ENCODE measurements at regions not wholly inside any gene's neighbourhood (a gene's known extent, or its start where the extent isn't known, plus 50 kb on each side); places are given as distances from the start of the nearest gene placed in this dataset.

DNA sequence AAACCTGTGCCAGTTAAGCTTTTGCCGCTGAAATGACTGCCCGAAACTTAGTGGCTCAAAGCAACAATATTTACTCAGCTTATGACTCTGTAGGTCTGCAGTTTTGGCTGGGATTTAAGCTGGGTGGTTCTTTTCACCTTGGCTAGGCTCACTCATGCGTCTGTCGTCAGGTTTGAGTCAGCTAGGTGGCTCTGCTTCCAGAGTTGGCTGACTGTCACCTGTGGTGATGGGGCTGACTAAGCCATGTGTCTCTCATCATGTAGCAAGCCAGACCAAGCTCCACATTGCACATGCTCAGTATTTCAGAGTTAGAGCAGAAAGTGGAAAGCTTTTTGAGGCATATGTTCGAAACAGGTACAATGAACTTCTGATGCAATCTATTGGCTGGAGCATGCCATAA, 354.8 kb downstream of the MEIS1 start:
- Histone ChIP-seq H3K9me3 (ENCODE audit: control insufficient read depth in 2 of 3, low read length in 3 of 3) (no peaks in the 10 kb centered on the region), H3K4me1 (ENCODE audit: control insufficient read depth in 2 of 2, insufficient read depth in 2 of 2, low read length in 2 of 2) (no peaks in the 10 kb centered on the region), H3K4me3 (ENCODE audit: low read length) (no peak overlapping the region), H3K27ac (ENCODE audit: low read depth, low read length) (no peak overlapping the region), H3K36me3 (ENCODE audit: control insufficient read depth in 2 of 3, insufficient read depth in 3 of 3, low read length in 3 of 3) (no peaks in the 10 kb centered on the region), H3K27me3 (ENCODE audit: control insufficient read depth in 2 of 2, insufficient read depth in 2 of 2, low read length in 2 of 2) (no peaks in the 10 kb centered on the region)
- Mint-ChIP-seq H3K27ac (no peak overlapping the region), H3K4me3 (no peak overlapping the region), H3K4me1 (no peaks in the 10 kb centered on the region), H3K36me3 (no peaks in the 10 kb centered on the region), H3K27me3 (no peaks in the 10 kb centered on the region), H3K9me3 (peaks cover 0 to 2% (median 0%) of the 10 kb centered on the region in 11 donors)
- intact Hi-C loops (cut with micrococcal nuclease), result no loop called here
- CTCF ChIA-PET, result no interaction called here
- no peak for ATAC-seq
- no peak for DNase-seq
- POLR2A ChIA-PET, result no interaction called here

- Mint-ChIP-seq H3K4me1 (no peaks in the 10 kb centered on the region), H3K4me3 (no peak overlapping the region), H3K27ac (no peak overlapping the region), H3K9me3 (no peaks in the 10 kb centered on the region), H3K27me3 (no peaks in the 10 kb centered on the region), H3K36me3 (no peaks in the 10 kb centered on the region)
- Histone ChIP-seq H3K36me3 (ENCODE audit: control insufficient read depth in 2 of 3, insufficient read depth in 3 of 3, low read length in 3 of 3) (no peaks in the 10 kb centered on the region), H3K27me3 (ENCODE audit: control insufficient read depth in 2 of 2, insufficient read depth in 2 of 2, low read length in 2 of 2) (no peaks in the 10 kb centered on the region), H3K4me3 (ENCODE audit: low read length) (no peak overlapping the region), H3K27ac (ENCODE audit: low read depth, low read length) (no peak overlapping the region), H3K4me1 (ENCODE audit: control insufficient read depth in 2 of 2, insufficient read depth in 2 of 2, low read length in 2 of 2) (no peaks in the 10 kb centered on the region), H3K9me3 (ENCODE audit: control insufficient read depth in 2 of 3, low read length in 3 of 3) (no peaks in the 10 kb centered on the region)
- POLR2A ChIA-PET, result no interaction called here
- intact Hi-C loops (cut with micrococcal nuclease), result no loop called here
- CTCF ChIA-PET, result no interaction called here
- DNase-seq (no peak), ATAC-seq (no peak)
Observed at GRCh38 chr2:66790651-66791181, 355.8 kb downstream of the MEIS1 start.

- H3K4me3 Mint-ChIP-seq, result no peak overlapping the region
- ATAC-seq, result no peak
Observed at GRCh38 chr2:66794070-66794469, 359.1 kb downstream of the MEIS1 start.

GRCh38 chr2:66794551-66794950, 359.6 kb downstream of the MEIS1 start:
- H3K9me3 ChIP-seq (ENCODE audit: control insufficient read depth in 2 of 3, low read length in 3 of 3), result no peaks in the 10 kb centered on the region
- H3K4me3 Mint-ChIP-seq, result no peak overlapping the region
- no peaks in the 10 kb centered on the region for H3K27me3 ChIP-seq (ENCODE audit: control insufficient read depth in 2 of 2, insufficient read depth in 2 of 2, low read length in 2 of 2)
- no peaks in the 10 kb centered on the region for H3K36me3 ChIP-seq (ENCODE audit: control insufficient read depth in 2 of 3, insufficient read depth in 3 of 3, low read length in 3 of 3)
- no peaks in the 10 kb centered on the region for H3K4me1 ChIP-seq (ENCODE audit: control insufficient read depth in 2 of 2, insufficient read depth in 2 of 2, low read length in 2 of 2)
- intact Hi-C loops (cut with micrococcal nuclease), result no loop called here
- H3K4me1 Mint-ChIP-seq, result no peaks in the 10 kb centered on the region
- no peak overlapping the region for H3K4me3 ChIP-seq (ENCODE audit: low read length)
- H3K27me3 Mint-ChIP-seq, result no peaks in the 10 kb centered on the region
- H3K9me3 Mint-ChIP-seq, result peaks cover 0 to 10% (median 3%) of the 10 kb centered on the region in 11 donors
- ATAC-seq, result no peak
- DNase-seq, result no peak
- no peaks in the 10 kb centered on the region for H3K36me3 Mint-ChIP-seq
- ChIA-PET CTCF (no interaction called here), POLR2A (no interaction called here)
- no peak overlapping the region for H3K27ac ChIP-seq (ENCODE audit: low read depth, low read length)
- H3K27ac Mint-ChIP-seq, result no peak overlapping the region

More at GRCh38 chr2:66794070-66794469, 359.1 kb downstream of the MEIS1 start:
- Histone ChIP-seq H3K4me3 (ENCODE audit: low read length) (no peak overlapping the region), H3K27me3 (ENCODE audit: control insufficient read depth in 2 of 2, insufficient read depth in 2 of 2, low read length in 2 of 2) (no peaks in the 10 kb centered on the region), H3K9me3 (ENCODE audit: control insufficient read depth in 2 of 3, low read length in 3 of 3) (no peaks in the 10 kb centered on the region), H3K36me3 (ENCODE audit: control insufficient read depth in 2 of 3, insufficient read depth in 3 of 3, low read length in 3 of 3) (no peaks in the 10 kb centered on the region), H3K27ac (ENCODE audit: low read depth, low read length) (no peak overlapping the region), H3K4me1 (ENCODE audit: control insufficient read depth in 2 of 2, insufficient read depth in 2 of 2, low read length in 2 of 2) (no peaks in the 10 kb centered on the region)
- H3K27ac Mint-ChIP-seq, result no peak overlapping the region
- H3K4me1 Mint-ChIP-seq, result no peaks in the 10 kb centered on the region
- CTCF ChIA-PET, result no interaction called here
- DNase-seq, result no peak
- POLR2A ChIA-PET, result no interaction called here
- H3K27me3 Mint-ChIP-seq, result no peaks in the 10 kb centered on the region
- intact Hi-C loops (cut with micrococcal nuclease), result no loop called here
- H3K36me3 Mint-ChIP-seq, result no peaks in the 10 kb centered on the region
- peaks cover 0 to 10% (median 3%) of the 10 kb centered on the region in 11 donors for H3K9me3 Mint-ChIP-seq

DNA sequence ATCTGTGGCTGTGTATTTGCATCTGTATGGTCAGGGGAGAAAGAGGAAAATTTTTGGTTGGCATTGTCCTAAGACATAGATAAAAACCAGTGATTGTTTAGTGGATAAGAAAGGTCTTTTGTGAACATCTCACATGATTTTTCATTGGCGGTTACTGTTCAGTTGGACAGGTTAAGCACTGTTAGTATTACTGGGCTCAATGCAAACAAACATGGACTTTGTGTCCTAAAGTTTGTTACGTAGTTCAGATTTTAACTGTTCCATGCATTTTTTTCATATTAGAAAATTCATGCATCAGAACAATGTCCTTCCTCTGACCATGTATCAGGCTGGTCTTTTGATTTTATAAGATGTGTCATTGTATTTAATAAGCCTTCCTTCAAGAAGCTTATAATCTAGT, 368.0 kb downstream of the MEIS1 start:
- no peak overlapping the region for H3K27ac ChIP-seq (ENCODE audit: low read depth, low read length)
- Mint-ChIP-seq H3K4me1 (no peaks in the 10 kb centered on the region), H3K27ac (no peak overlapping the region), H3K36me3 (no peaks in the 10 kb centered on the region), H3K9me3 (peaks cover 0 to 19% (median 2%) of the 10 kb centered on the region in 11 donors), H3K4me3 (no peak overlapping the region), H3K27me3 (no peaks in the 10 kb centered on the region)
- ChIA-PET POLR2A (no interaction called here), CTCF (no interaction called here)
- intact Hi-C loops (cut with micrococcal nuclease), result no loop called here
- no peaks in the 10 kb centered on the region for H3K36me3 ChIP-seq (ENCODE audit: control insufficient read depth in 2 of 3, insufficient read depth in 3 of 3, low read length in 3 of 3)
- H3K4me3 ChIP-seq (ENCODE audit: low read length), result no peak overlapping the region
- ATAC-seq (no peak), DNase-seq (no peak)
- H3K4me1 ChIP-seq (ENCODE audit: control insufficient read depth in 2 of 2, insufficient read depth in 2 of 2, low read length in 2 of 2), result no peaks in the 10 kb centered on the region
- H3K9me3 ChIP-seq (ENCODE audit: control insufficient read depth in 2 of 3, low read length in 3 of 3), result no peaks in the 10 kb centered on the region
- H3K27me3 ChIP-seq (ENCODE audit: control insufficient read depth in 2 of 2, insufficient read depth in 2 of 2, low read length in 2 of 2), result no peaks in the 10 kb centered on the region

- Histone ChIP-seq H3K4me3 (ENCODE audit: low read length) (no peak overlapping the region), H3K9me3 (ENCODE audit: control insufficient read depth in 2 of 3, low read length in 3 of 3) (no peaks in the 10 kb centered on the region), H3K27me3 (ENCODE audit: control insufficient read depth in 2 of 2, insufficient read depth in 2 of 2, low read length in 2 of 2) (no peaks in the 10 kb centered on the region), H3K27ac (ENCODE audit: low read depth, low read length) (no peak overlapping the region), H3K36me3 (ENCODE audit: control insufficient read depth in 2 of 3, insufficient read depth in 3 of 3, low read length in 3 of 3) (no peaks in the 10 kb centered on the region), H3K4me1 (ENCODE audit: control insufficient read depth in 2 of 2, insufficient read depth in 2 of 2, low read length in 2 of 2) (no peaks in the 10 kb centered on the region)
- CTCF ChIA-PET, result no interaction called here
- no peak for ATAC-seq
- Mint-ChIP-seq H3K4me1 (no peaks in the 10 kb centered on the region), H3K9me3 (peaks cover 0 to 12% (median 2%) of the 10 kb centered on the region in 11 donors), H3K27ac (no peak overlapping the region), H3K4me3 (no peak overlapping the region), H3K36me3 (no peaks in the 10 kb centered on the region), H3K27me3 (no peaks in the 10 kb centered on the region)
- intact Hi-C loops (cut with micrococcal nuclease), result no loop called here
- no peak for DNase-seq
- POLR2A ChIA-PET, result no interaction called here
Observed at GRCh38 chr2:66803726-66804125, 368.8 kb downstream of the MEIS1 start.

DNA sequence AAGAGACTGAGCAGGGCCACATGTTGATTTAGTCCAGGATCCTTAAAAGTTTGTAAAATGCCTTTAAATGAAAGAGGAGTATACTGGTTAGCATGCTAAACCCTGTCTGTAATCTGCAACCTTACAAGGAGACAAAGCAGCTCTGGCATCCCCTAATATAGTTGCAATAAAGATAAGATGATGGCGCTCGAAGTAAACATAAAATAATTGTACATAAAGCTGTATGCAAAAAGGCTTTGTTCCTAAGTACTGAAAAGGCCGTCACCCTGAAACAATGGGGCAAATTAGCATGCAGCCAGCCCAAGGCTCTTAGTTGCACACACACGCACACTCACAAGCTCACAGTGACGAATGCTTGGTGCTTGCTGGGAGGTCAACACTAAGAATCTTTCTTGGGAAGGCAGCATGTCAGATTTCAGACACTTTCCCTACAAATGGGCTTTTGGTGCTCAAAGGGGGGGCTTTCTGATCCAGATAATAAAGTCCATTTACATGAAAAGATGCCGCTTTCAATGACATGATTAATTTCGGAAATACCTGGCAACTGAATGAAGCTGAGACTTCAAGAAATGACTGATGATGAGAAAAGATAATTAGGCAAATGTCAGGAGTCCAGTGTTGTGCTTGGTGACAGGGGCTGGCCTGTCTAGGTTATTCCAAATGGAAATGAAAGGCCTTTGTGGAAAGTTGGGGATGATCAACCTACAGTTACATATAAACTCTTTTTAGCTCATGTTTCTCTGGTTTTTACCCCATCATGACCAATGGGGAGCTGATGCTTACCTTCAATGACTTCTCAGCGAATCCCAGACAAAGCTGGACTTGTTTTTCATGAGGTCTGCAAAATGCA, 370.3 kb downstream of the MEIS1 start:
- H3K27ac ChIP-seq (ENCODE audit: low read depth, low read length), result no peak overlapping the region
- no peak overlapping the region for H3K4me3 ChIP-seq (ENCODE audit: low read length)
- H3K9me3 Mint-ChIP-seq, result peaks cover 0 to 5% (median 1%) of the 10 kb centered on the region in 11 donors
- H3K4me3 Mint-ChIP-seq, result no peak overlapping the region
- no peaks in the 10 kb centered on the region for H3K27me3 Mint-ChIP-seq
- H3K36me3 Mint-ChIP-seq, result no peaks in the 10 kb centered on the region
- H3K4me1 ChIP-seq (ENCODE audit: control insufficient read depth in 2 of 2, insufficient read depth in 2 of 2, low read length in 2 of 2), result no peaks in the 10 kb centered on the region
- no peaks in the 10 kb centered on the region for H3K27me3 ChIP-seq (ENCODE audit: control insufficient read depth in 2 of 2, insufficient read depth in 2 of 2, low read length in 2 of 2)
- H3K4me1 Mint-ChIP-seq, result no peaks in the 10 kb centered on the region
- no peak for DNase-seq
- intact Hi-C loops (cut with micrococcal nuclease), result no loop called here
- POLR2A ChIA-PET, result no interaction called here
- no peak overlapping the region for H3K27ac Mint-ChIP-seq
- H3K9me3 ChIP-seq (ENCODE audit: control insufficient read depth in 2 of 3, low read length in 3 of 3), result no peaks in the 10 kb centered on the region
- no peaks in the 10 kb centered on the region for H3K36me3 ChIP-seq (ENCODE audit: control insufficient read depth in 2 of 3, insufficient read depth in 3 of 3, low read length in 3 of 3)
- no peak for ATAC-seq
- CTCF ChIA-PET, result no interaction called here
